ENCODE measurements at regions not wholly inside any gene's neighbourhood (a gene's known extent, or its start where the extent isn't known, plus 50 kb on each side); places are given as distances from the start of the nearest gene placed in this dataset.

GRCh38 chr2:185152186-185152585 lies 553.9 kb downstream of the ZNF804A start:
- no peak for DNase-seq

GRCh38 chr2:185161701-185162100 lies 563.4 kb downstream of the ZNF804A start:
- no peak for DNase-seq

GRCh38 chr2:185174353-185174752 lies 564.3 kb upstream of the FSIP2 start:
- DNase-seq, result no peak

- DNase-seq, result no peak
Measured at GRCh38 chr2:185179743-185180142, 558.9 kb upstream of the FSIP2 start.

GRCh38 chr2:185181901-185182300 lies 556.7 kb upstream of the FSIP2 start:
- DNase-seq, result no peak

- DNase-seq, result no peak
Measured at GRCh38 chr2:185185044-185185443, 553.6 kb upstream of the FSIP2 start.

GRCh38 chr2:185187421-185187820 lies 551.2 kb upstream of the FSIP2 start:
- no peak for DNase-seq

- no peak for DNase-seq
Measured at GRCh38 chr2:185188656-185189055, 549.9 kb upstream of the FSIP2 start.

- DNase-seq, result no peak
Measured at GRCh38 chr2:185201063-185201462, 537.5 kb upstream of the FSIP2 start.

GRCh38 chr2:185202381-185202780 lies 536.2 kb upstream of the FSIP2 start:
- DNase-seq, result no peak

- DNase-seq, result no peak
Measured at GRCh38 chr2:185202945-185203528, 535.6 kb upstream of the FSIP2 start.

- no peak for DNase-seq
Measured at GRCh38 chr2:185208261-185208660, 530.3 kb upstream of the FSIP2 start.

GRCh38 chr2:185215497-185215896 lies 523.1 kb upstream of the FSIP2 start:
- DNase-seq, result no peak

- DNase-seq, result no peak
Measured at GRCh38 chr2:185219981-185220380, 518.6 kb upstream of the FSIP2 start.

- no peak for DNase-seq
Measured at GRCh38 chr2:185222311-185222710, 516.3 kb upstream of the FSIP2 start.

- DNase-seq, result no peak
Measured at GRCh38 chr2:185227391-185227790, 511.2 kb upstream of the FSIP2 start.

GRCh38 chr2:185239491-185239890 lies 499.1 kb upstream of the FSIP2 start:
- no peak for DNase-seq

GRCh38 chr2:185240796-185241195 lies 497.8 kb upstream of the FSIP2 start:
- no peak for DNase-seq

- no peak for DNase-seq
Measured at GRCh38 chr2:185241556-185241955, 497.0 kb upstream of the FSIP2 start.

GRCh38 chr2:185242462-185242861 lies 496.1 kb upstream of the FSIP2 start:
- no peak for DNase-seq

- DNase-seq, result no peak
Measured at GRCh38 chr2:185245216-185245615, 493.4 kb upstream of the FSIP2 start.

- no peak for DNase-seq
Measured at GRCh38 chr2:185245806-185246205, 492.8 kb upstream of the FSIP2 start.

GRCh38 chr2:185246717-185247116 lies 491.9 kb upstream of the FSIP2 start:
- DNase-seq, result no peak

- no peak for DNase-seq
Measured at GRCh38 chr2:185255566-185255965, 483.0 kb upstream of the FSIP2 start.

- no peak for DNase-seq
Measured at GRCh38 chr2:185265747-185266146, 472.9 kb upstream of the FSIP2 start.

GRCh38 chr2:185268651-185269050 lies 470.0 kb upstream of the FSIP2 start:
- no peak for DNase-seq
